ENCODE measurements at regions not wholly inside any gene's neighbourhood (a gene's known extent, or its start where the extent isn't known, plus 50 kb on each side); places are given as distances from the start of the nearest gene placed in this dataset.

GRCh38 chr2:217463402-217464075, 539.3 kb downstream of the TNS1 start:
- intact Hi-C loops (cut with micrococcal nuclease; ENCODE audit: unreplicated experiment), result no loop called here
- H3K4me3 ChIP-seq, result no peak overlapping the region
- BruUV-seq (replicated peaks), result no TSS peak
- H3K27ac ChIP-seq (ENCODE audit: control insufficient read depth, insufficient read depth), result no peak overlapping the region
- H3K27me3 ChIP-seq (replicated peaks in 1 of 2; ENCODE audit: control insufficient read depth in 2 of 2, insufficient read depth in 2 of 2, low read length in 1 of 2), result no peaks in the 10 kb centered on the region
- no peak overlapping the region for H3K9ac ChIP-seq (ENCODE audit: control insufficient read depth, insufficient read depth, low read length)
- TF ChIP-seq SMAD5 (IDR thresholded peaks at IDR 0.05; ENCODE audit: low read depth) (no peak), CBX5 (IDR thresholded peaks at IDR 0.05; ENCODE audit: low read depth) (no peak), MEF2B (IDR thresholded peaks at IDR 0.05; ENCODE audit: partially characterized antibody, poor library complexity, severe bottlenecking) (no peak), ZBED1 (IDR thresholded peaks at IDR 0.05; ENCODE audit: borderline replicate concordance) (no peak), SPI1 (IDR thresholded peaks at IDR 0.05; ENCODE audit: borderline replicate concordance, insufficient read depth, low read depth, low read length) (peak; percentile 72)
- ChIA-PET RAD21 (ENCODE audit: unreplicated experiment) (no interaction called here), SMC1A (ENCODE audit: uncharacterized antibody, unreplicated experiment) (no interaction called here), CTCF (no interaction called here), POLR2A (no interaction called here)
- no peak overlapping the region for H3K4me2 ChIP-seq (ENCODE audit: control insufficient read depth, insufficient read depth)
- H4K20me1 ChIP-seq (ENCODE audit: control insufficient read depth, insufficient read depth), result no peaks in the 10 kb centered on the region
- 0% methylated on average over 2 of the region's 2 CpGs for WGBS (ENCODE audit: insufficient coverage, insufficient replicate concordance, low lambda C conversion rate, missing lambda C conversion rate)
- no peaks in the 10 kb centered on the region for H3K36me3 ChIP-seq (ENCODE audit: control insufficient read depth in 2 of 2, insufficient read depth in 2 of 2, low read length in 1 of 2)
- DNase-seq (ENCODE audit: low read depth, low spot score) (no peak), FAIRE-seq (peak; percentile 18), ATAC-seq (no peak)
- peaks cover 11% of the 10 kb centered on the region for H3K4me1 ChIP-seq (ENCODE audit: control insufficient read depth, insufficient read depth, low read length)
- H3K79me2 ChIP-seq (ENCODE audit: control insufficient read depth, insufficient read depth, low read length), result no peaks in the 10 kb centered on the region
- no peak overlapping the region for H2AFZ ChIP-seq (ENCODE audit: control insufficient read depth, low read depth, low read length)
- H3K9me3 ChIP-seq (replicated peaks; ENCODE audit: control insufficient read depth, insufficient read depth, low read length), result no peaks in the 10 kb centered on the region; the same call in 2 of the 3 replicates
- in situ Hi-C loops (cut with MboI), result no loop called here

- no peak for DNase-seq (ENCODE audit: low read depth, low spot score)
- no peak overlapping the region for H3K4me2 ChIP-seq (ENCODE audit: control insufficient read depth, insufficient read depth)
- H4K20me1 ChIP-seq (ENCODE audit: control insufficient read depth, insufficient read depth), result no peaks in the 10 kb centered on the region
- intact Hi-C loops (cut with micrococcal nuclease; ENCODE audit: unreplicated experiment), result no loop called here
- no peaks in the 10 kb centered on the region for H3K79me2 ChIP-seq (ENCODE audit: control insufficient read depth, insufficient read depth, low read length)
- ChIA-PET SMC1A (ENCODE audit: uncharacterized antibody, unreplicated experiment) (no interaction called here), POLR2A (no interaction called here), RAD21 (ENCODE audit: unreplicated experiment) (no interaction called here), CTCF (no interaction called here)
- in situ Hi-C loops (cut with MboI), result no loop called here
- ATAC-seq, result no peak
- H3K4me3 ChIP-seq, result no peak overlapping the region
- no peak overlapping the region for H3K27ac ChIP-seq (ENCODE audit: control insufficient read depth, insufficient read depth)
- H3K9me3 ChIP-seq (replicated peaks; ENCODE audit: control insufficient read depth, insufficient read depth, low read length), result peaks cover 5% of the 10 kb centered on the region; the same call in 2 of the 3 replicates
- no peak overlapping the region for H2AFZ ChIP-seq (ENCODE audit: control insufficient read depth, low read depth, low read length)
- H3K36me3 ChIP-seq (ENCODE audit: control insufficient read depth in 2 of 2, insufficient read depth in 2 of 2, low read length in 1 of 2), result no peaks in the 10 kb centered on the region
- TF ChIP-seq NR2F1 (conservative IDR thresholded peaks at IDR 0.05) (no peak), HCFC1 (IDR thresholded peaks at IDR 0.05; ENCODE audit: low read length) (no peak), RFX5 (IDR thresholded peaks at IDR 0.05; ENCODE audit: low read depth, low read length) (no peak), TCF12 (IDR thresholded peaks at IDR 0.05; ENCODE audit: low read depth, low read length) (no peak), HDGF (IDR thresholded peaks at IDR 0.05) (no peak), NFYB (IDR thresholded peaks at IDR 0.05; ENCODE audit: insufficient read depth, low read depth, low read length) (no peak), MXI1 (IDR thresholded peaks at IDR 0.05; ENCODE audit: low read depth, low read length) (no peak), SUZ12 (IDR thresholded peaks at IDR 0.05; ENCODE audit: unreplicated experiment) (no peak), DPF2 (IDR thresholded peaks at IDR 0.05) (no peak), CBFB (IDR thresholded peaks at IDR 0.05; ENCODE audit: low read depth) (no peak), MTA2 (IDR thresholded peaks at IDR 0.05; ENCODE audit: low read depth) (no peak), CEBPB (IDR thresholded peaks at IDR 0.05; ENCODE audit: borderline replicate concordance in 1 of 2, low read depth in 2 of 2, low read length in 2 of 2) (no peak)
- WGBS (ENCODE audit: insufficient coverage, insufficient replicate concordance, low lambda C conversion rate, missing lambda C conversion rate), result 32% methylated on average over 2 of the region's 2 CpGs
- FAIRE-seq, result no peak
- no TSS peak for BruUV-seq (replicated peaks)
- H3K9ac ChIP-seq (ENCODE audit: control insufficient read depth, insufficient read depth, low read length), result no peak overlapping the region
- H3K27me3 ChIP-seq (replicated peaks in 1 of 2; ENCODE audit: control insufficient read depth in 2 of 2, insufficient read depth in 2 of 2, low read length in 1 of 2), result no peaks in the 10 kb centered on the region
- H3K4me1 ChIP-seq (ENCODE audit: control insufficient read depth, insufficient read depth, low read length), result peaks cover 11% of the 10 kb centered on the region
Observed at GRCh38 chr2:217462121-217462520, 540.7 kb downstream of the TNS1 start.

Data from GM12878 (cell line).